T-helper 17 cell (primary cell): ENCODE measurements at regions not wholly inside any gene's neighbourhood (a gene's known extent, or its start where the extent isn't known, plus 50 kb on each side); places are given as distances from the start of the nearest gene placed in this dataset.
"Not testable (repeated sequence)": the region's sequence is repeated elsewhere in the genome, so short reads cannot be mapped to it uniquely, and the experiment has no call there.

Experiments
- ATAC-seq: fragments of 150-1000 bp; cut with Tn5 transposase; 2 replicates; pipeline ENCODE4 v1.10.0; 2021; ENCODE audit warnings: mild to moderate bottlenecking, moderate library complexity
- DNase-seq, 3 donors: peaks; one replicate each; pipeline versions ENCODE4 v3.0.0 to v3.0.0-alpha.2; 2020 to 2021
- H3K9me3 ChIP-seq: one replicate; pipeline ENCODE4 v1.7.0; 2013; ENCODE audit warnings: low read length, mild to moderate bottlenecking; ENCODE audit not compliant: control insufficient read depth, poor library complexity, severe bottlenecking
- H3K27ac Mint-ChIP-seq: one replicate; pipeline ENCODE4 v1.8.0; 2022; ENCODE audit warnings: mild to moderate bottlenecking, moderate library complexity, mixed read lengths
- H3K27me3 Mint-ChIP-seq: one replicate; pipeline ENCODE4 v1.8.0; 2022; ENCODE audit warnings: mixed read lengths
- H3K36me3 Mint-ChIP-seq: one replicate; pipeline ENCODE4 v1.8.0; 2022; ENCODE audit warnings: low read depth, mixed read lengths
- H3K4me1 Mint-ChIP-seq: one replicate; pipeline ENCODE4 v1.8.0; 2022; ENCODE audit warnings: mild to moderate bottlenecking, mixed read lengths
- H3K4me3 Mint-ChIP-seq: one replicate; pipeline ENCODE4 v1.8.0; 2022; ENCODE audit warnings: mild to moderate bottlenecking, moderate library complexity, mixed read lengths

DNA sequence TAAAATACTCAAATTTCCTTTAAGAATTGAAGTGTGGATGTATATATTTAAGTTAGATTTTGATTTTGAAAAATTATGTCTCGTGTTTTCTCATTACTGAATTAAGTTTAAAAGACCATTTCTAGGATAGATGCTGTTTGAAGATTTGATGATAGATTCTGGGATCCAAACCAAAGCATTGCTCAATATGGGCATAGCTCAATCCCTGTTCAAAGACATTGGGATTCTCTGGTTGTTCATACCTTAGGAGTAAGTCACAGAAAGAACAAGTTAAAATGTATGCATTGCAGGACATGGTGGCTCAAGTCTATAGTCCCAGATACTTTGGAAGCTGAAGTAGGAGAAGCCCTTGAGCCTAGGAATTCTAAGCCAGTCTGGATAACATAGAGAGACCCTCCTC lies 622.3 kb downstream of the ADCYAP1 start:
- Mint-ChIP-seq H3K4me1 (no peaks in the 10 kb centered on the region), H3K27ac (no peak overlapping the region), H3K4me3 (no peak overlapping the region), H3K36me3 (no peaks in the 10 kb centered on the region), H3K27me3 (no peaks in the 10 kb centered on the region)
- ATAC-seq: no peak
- no peaks in the 10 kb centered on the region for H3K9me3 ChIP-seq
- no peak for DNase-seq

DNA sequence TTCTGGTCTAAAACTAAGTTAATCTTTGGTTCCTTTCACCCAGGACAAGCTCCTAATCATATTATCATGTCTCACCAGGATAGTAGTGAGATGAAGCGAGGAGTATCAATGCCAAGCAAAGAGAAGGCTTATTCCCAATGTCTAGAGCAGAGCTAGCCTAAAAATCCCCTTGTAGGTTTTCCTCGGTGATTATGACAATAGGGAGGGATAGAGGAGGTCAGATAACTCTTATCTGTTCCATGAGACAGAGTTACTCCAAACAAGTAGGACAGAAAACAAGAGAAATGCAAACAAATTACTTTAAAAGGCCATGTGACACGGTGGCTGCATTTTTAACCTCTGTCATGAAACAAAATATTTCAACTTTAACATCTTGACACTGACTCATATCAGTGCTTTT lies 623.1 kb downstream of the ADCYAP1 start:
- H3K9me3 ChIP-seq: no peaks in the 10 kb centered on the region
- Mint-ChIP-seq H3K4me3 (no peak overlapping the region), H3K27ac (no peak overlapping the region), H3K27me3 (no peaks in the 10 kb centered on the region), H3K36me3 (no peaks in the 10 kb centered on the region), H3K4me1 (no peaks in the 10 kb centered on the region)
- no peak for ATAC-seq
- no peak for DNase-seq

DNA sequence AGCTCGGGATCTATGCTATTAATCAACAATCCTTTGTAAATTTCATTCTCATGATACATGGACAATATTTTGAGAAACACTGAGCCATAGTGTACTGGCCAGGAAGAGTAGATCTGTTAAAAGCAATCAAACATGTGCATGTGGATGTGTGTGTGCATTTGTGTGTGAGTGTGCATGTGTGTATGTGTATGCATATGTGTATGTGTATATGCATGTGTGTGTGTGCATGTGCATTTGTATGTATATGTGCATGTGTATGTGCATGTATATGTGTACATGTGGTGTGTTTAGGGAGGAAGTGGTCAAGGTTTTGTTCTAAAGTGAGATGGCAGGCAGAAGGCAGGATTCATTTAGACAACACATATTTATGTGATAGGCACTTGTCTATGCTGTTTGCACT lies 623.8 kb downstream of the ADCYAP1 start:
- Mint-ChIP-seq H3K36me3 (no peaks in the 10 kb centered on the region), H3K27me3 (no peaks in the 10 kb centered on the region), H3K4me1 (no peaks in the 10 kb centered on the region), H3K4me3 (no peak overlapping the region), H3K27ac (no peak overlapping the region)
- no peak for ATAC-seq
- DNase-seq: no peak
- no peaks in the 10 kb centered on the region for H3K9me3 ChIP-seq

DNA sequence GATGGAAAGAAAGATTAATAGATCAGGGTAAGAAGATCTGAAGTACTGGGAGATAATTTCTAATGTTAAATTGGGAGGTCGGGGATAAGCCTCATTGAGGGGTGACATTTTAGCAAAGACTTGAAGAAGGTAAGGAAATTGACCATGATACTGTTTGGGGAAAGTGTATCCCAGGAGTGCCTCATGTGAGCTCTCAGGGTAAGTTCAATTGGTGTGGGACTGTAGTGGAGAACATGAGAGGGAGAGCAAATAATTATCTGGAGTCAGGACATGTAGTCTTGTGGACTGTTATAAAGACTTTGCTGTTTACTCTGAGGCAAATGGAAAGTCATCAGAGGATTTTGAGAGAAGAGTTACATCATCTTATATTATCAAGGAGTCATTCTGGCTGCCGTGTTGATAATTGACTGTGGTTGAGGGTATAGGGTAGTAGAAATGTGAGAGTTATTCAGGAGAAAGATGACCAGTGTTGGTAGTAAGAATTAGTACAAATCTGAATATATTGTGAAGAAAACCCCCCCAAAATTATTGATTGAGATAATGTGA lies 624.4 kb downstream of the ADCYAP1 start:
- no peaks in the 10 kb centered on the region for H3K27me3 Mint-ChIP-seq
- H3K36me3 Mint-ChIP-seq: no peaks in the 10 kb centered on the region
- H3K9me3 ChIP-seq: no peaks in the 10 kb centered on the region
- no peak overlapping the region for H3K4me3 Mint-ChIP-seq
- H3K27ac Mint-ChIP-seq: no peak overlapping the region
- DNase-seq (no peak), ATAC-seq (no peak)
- no peaks in the 10 kb centered on the region for H3K4me1 Mint-ChIP-seq

DNA sequence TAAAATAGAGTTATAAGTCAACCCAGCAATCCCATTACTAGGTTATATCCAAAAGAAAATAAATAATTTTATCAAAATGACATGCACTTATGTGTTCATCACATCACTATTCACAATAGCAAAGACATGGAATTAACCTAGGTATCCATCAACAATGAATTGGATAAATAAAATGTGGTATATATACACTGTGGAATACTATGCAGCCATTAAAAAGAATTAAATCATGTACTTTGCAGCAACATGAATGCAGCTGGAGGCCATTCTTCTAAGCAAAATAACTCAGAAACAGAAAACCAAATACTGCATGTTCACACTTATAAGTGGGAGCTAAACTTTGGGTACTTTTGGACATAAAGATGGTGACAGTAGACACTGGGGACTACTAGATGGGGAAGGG lies 626.0 kb downstream of the ADCYAP1 start:
- Mint-ChIP-seq H3K4me3 (no peak overlapping the region), H3K4me1 (no peaks in the 10 kb centered on the region), H3K27me3 (no peaks in the 10 kb centered on the region), H3K36me3 (no peaks in the 10 kb centered on the region), H3K27ac (no peak overlapping the region)
- DNase-seq (no peak), ATAC-seq (no peak)
- no peaks in the 10 kb centered on the region for H3K9me3 ChIP-seq

DNA sequence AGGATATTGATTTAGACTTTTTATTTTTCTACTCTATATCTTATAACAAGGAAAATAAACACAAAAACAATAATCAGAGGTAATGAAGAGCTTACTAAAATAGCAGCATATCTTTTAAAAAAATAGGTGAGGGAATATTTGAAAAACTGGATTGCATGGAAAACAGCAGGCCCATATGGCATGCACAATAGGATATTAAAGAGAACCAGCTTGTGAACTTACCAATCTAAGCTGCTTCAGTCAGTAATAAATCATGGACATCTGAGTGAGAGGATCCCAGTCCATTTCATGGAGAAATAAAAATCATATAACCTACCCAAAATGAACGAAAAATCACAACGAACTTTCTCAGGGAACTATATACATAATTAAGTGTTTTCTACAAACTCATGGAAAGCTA lies 634.6 kb downstream of the ADCYAP1 start:
- H3K4me3 Mint-ChIP-seq: no peak overlapping the region
- ATAC-seq (no peak), DNase-seq (no peak)
- H3K27me3 Mint-ChIP-seq: no peaks in the 10 kb centered on the region
- H3K27ac Mint-ChIP-seq: no peak overlapping the region
- no peaks in the 10 kb centered on the region for H3K4me1 Mint-ChIP-seq
- H3K9me3 ChIP-seq: no peaks in the 10 kb centered on the region
- no peaks in the 10 kb centered on the region for H3K36me3 Mint-ChIP-seq

DNA sequence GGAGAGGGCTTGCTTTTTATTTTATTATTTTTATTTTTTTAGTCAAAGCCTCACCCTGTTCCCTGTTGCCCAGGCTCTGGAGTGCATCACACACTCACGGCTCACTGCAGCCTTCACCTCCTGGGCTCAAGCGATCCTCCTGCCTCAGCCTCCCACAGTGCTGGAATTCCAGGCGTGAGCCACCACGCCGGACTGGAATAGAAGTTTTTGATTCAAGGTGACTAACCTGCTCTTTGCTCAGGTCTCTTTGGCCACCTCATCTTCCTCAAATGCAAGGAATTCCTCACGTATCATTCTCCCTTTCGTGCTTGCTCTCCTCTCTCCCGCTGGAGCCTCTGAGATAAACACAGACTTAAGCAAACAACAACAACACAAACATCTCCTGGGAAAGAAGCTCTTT lies 636.8 kb downstream of the ADCYAP1 start:
- ATAC-seq: no peak
- Mint-ChIP-seq H3K27me3 (no peaks in the 10 kb centered on the region), H3K36me3 (no peaks in the 10 kb centered on the region), H3K4me3 (no peak overlapping the region), H3K4me1 (no peaks in the 10 kb centered on the region), H3K27ac (no peak overlapping the region)
- H3K9me3 ChIP-seq: no peaks in the 10 kb centered on the region
- DNase-seq: no peak

DNA sequence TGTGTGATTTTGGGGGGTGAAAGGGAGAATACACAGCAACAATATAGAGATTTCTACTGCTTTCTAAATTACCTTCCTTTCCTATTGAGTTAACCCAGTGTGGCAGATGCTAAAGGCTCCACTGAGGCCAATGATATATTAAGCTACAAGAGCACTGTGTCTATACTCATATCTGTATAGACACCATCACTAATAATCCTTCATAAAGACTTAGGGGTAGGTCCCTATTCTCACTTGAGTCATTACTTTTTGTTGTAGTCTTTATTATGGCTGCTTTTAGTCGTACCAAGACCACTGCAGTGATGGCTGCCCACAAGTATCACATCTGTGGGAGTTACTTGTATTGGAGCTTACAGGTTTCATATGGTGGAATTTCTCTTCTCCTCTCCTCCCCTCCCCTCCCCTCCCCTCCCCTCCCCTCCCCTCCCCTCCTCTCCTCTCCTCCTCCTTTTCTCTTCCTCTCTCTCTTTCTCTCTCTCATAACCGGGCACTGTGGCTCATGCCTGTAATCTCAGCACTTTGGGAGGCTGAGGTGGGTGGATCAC lies 637.6 kb downstream of the ADCYAP1 start:
- ATAC-seq: no peak
- H3K4me3 Mint-ChIP-seq: no peak overlapping the region
- no peak for DNase-seq
- no peaks in the 10 kb centered on the region for H3K4me1 Mint-ChIP-seq
- no peak overlapping the region for H3K27ac Mint-ChIP-seq
- no peaks in the 10 kb centered on the region for H3K9me3 ChIP-seq
- no peaks in the 10 kb centered on the region for H3K27me3 Mint-ChIP-seq
- H3K36me3 Mint-ChIP-seq: no peaks in the 10 kb centered on the region

DNA sequence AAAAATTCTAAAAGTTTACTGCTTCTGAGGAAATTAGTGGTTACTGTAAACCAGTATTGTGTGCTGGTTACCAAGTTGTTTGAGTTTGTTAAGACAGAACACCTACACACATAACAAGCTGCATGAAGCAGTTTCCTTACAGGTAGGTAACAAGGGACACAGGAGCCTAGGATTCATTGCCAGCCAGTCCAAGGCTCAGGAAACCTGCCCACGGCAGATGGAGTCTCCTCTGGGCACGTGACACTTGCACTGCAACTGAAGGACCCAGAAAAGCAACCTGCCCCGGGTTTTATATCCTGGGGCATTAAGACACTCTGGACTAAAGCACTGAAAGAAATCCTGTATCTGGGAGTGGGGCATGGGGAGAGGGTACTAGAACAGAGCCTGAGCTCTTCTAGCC lies 639.3 kb downstream of the ADCYAP1 start:
- no peaks in the 10 kb centered on the region for H3K4me1 Mint-ChIP-seq

DNA sequence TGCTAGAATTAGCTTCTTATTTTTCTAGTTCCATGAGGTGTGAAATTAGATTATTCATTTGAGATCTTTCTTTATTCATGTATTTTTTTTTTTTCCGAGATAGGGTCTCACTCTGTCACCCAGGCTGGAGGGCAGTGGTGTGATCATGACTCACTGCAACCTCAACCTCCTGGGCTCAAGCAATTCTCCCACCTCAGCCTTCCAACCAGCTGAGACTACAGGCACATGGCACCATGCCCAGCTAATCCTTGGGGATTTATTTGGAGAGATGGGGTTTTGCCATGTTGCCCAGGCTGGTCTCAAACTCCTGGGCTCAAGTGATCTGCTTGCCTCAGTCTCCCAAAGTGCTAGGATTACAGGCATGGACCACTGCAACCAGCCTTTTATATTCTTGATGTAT lies 653.0 kb downstream of the ADCYAP1 start:
- not testable (repeated sequence) for H3K4me3 Mint-ChIP-seq, H3K27me3 Mint-ChIP-seq, ATAC-seq, DNase-seq, H3K27ac Mint-ChIP-seq, H3K9me3 ChIP-seq, H3K4me1 Mint-ChIP-seq, H3K36me3 Mint-ChIP-seq

More for the DNA sequence above, 639.3 kb downstream of the ADCYAP1 start:
- Mint-ChIP-seq H3K27ac (no peak overlapping the region), H3K27me3 (no peaks in the 10 kb centered on the region), H3K4me3 (no peak overlapping the region), H3K36me3 (no peaks in the 10 kb centered on the region)
- DNase-seq: no peak
- no peaks in the 10 kb centered on the region for H3K9me3 ChIP-seq
- no peak for ATAC-seq

DNA sequence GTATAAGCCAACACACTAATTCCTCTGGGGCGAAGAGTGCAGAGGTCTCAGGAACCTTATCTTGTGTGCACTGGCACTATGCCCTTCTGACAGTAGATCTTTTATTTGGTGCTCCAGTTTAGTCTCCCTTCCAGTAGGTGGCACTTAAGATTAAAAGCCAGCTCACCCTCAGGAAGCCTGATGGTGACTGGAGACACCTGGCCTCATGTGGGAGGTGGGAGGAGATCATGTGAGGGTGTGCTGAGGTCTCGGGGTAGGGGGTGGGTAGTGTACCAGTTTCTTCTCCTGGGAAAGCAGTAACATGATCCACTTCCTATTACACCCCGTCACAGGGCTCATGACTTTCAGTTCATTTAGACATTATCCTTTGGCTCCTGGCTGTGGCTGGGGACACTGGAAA lies 654.9 kb downstream of the ADCYAP1 start:
- ATAC-seq: no peak
- Mint-ChIP-seq H3K27me3 (no peaks in the 10 kb centered on the region), H3K4me3 (no peak overlapping the region)

DNA sequence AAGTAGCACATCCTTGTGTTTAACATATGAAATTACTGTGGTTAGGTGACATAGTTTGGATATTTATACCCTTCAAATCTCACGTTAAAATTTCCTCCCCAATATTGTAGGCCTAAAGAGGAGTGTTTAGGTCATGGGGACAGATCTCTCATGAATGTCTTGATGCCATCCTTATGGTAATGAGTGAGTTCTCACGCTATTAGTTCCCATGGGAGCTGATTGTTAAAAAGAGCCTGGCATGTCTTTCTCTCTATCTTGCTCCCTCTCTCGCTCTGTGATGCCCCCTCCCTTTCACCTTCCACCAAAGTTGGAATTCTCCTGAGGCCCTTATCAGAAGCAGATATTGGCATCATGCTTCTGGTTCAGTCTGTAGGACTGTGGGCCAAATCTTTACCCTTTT lies 660.1 kb downstream of the ADCYAP1 start:
- ATAC-seq: no peak
- no peak for DNase-seq
- H3K36me3 Mint-ChIP-seq: no peaks in the 10 kb centered on the region
- H3K9me3 ChIP-seq: no peaks in the 10 kb centered on the region
- no peaks in the 10 kb centered on the region for H3K4me1 Mint-ChIP-seq
- H3K27me3 Mint-ChIP-seq: no peaks in the 10 kb centered on the region
- H3K27ac Mint-ChIP-seq: no peak overlapping the region
- no peak overlapping the region for H3K4me3 Mint-ChIP-seq

More for the DNA sequence above, 654.9 kb downstream of the ADCYAP1 start:
- H3K4me1 Mint-ChIP-seq: no peaks in the 10 kb centered on the region
- H3K27ac Mint-ChIP-seq: no peak overlapping the region
- DNase-seq: no peak
- no peaks in the 10 kb centered on the region for H3K36me3 Mint-ChIP-seq
- no peaks in the 10 kb centered on the region for H3K9me3 ChIP-seq

DNA sequence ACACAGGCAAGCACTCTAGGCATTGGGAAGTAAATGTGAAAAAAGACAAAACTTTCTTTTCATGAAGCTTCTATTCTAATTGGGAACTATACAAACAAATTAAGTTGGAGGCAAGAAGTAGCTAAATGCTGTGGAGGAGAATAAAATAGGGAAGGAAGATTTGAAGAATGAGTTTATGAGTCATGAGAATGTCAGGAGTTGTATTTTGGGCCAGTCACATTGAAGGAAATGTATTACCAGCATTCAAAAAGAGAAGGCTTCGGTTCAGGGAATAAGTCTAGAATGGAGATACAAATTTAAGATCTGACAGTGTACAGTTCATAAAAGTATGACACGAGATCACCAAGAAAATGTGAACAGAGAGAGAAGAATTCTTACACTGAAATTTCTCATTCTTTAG lies 666.5 kb downstream of the ADCYAP1 start:
- Mint-ChIP-seq H3K4me1 (no peaks in the 10 kb centered on the region), H3K4me3 (no peak overlapping the region), H3K27me3 (no peaks in the 10 kb centered on the region), H3K27ac (no peak overlapping the region), H3K36me3 (no peaks in the 10 kb centered on the region)
- no peak for DNase-seq
- no peak for ATAC-seq
- no peaks in the 10 kb centered on the region for H3K9me3 ChIP-seq

DNA sequence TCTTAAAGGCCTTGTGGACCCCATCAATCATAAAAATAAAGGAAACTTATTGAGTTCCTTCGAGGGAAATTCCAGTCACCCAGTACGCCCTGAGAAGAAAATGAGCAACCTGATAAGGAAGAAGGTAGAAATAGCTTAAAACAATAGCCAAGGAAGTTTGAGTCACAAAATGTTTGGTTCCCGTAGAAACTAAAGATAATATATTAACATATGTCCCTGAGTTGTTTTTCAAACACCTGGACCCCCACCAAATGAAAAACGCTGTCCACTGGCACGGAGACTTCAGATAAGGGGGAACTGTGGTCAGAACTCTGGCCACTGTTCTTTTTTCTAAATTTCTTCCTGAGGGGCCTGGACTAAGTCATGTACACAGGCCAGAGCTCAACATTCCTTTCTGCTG lies 669.1 kb downstream of the ADCYAP1 start:
- ATAC-seq: no peak
- no peaks in the 10 kb centered on the region for H3K9me3 ChIP-seq
- Mint-ChIP-seq H3K4me3 (no peak overlapping the region), H3K27ac (no peak overlapping the region), H3K27me3 (no peaks in the 10 kb centered on the region), H3K4me1 (no peaks in the 10 kb centered on the region), H3K36me3 (no peaks in the 10 kb centered on the region)
- no peak for DNase-seq
